ENCODE measurements at regions not wholly inside any gene's neighbourhood (a gene's known extent, or its start where the extent isn't known, plus 50 kb on each side); places are given as distances from the start of the nearest gene placed in this dataset.

GRCh38 chr10:55746002-55746401 lies 615.1 kb downstream of the ZWINT start:
- no peak for TF ChIP-seq CTCF (IDR thresholded peaks at IDR 0.05)
- TF ChIP-seq POLR2AphosphoS5 (IDR thresholded peaks at IDR 0.05) = no peak
